ENCODE measurements at regions not wholly inside any gene's neighbourhood (a gene's known extent, or its start where the extent isn't known, plus 50 kb on each side); places are given as distances from the start of the nearest gene placed in this dataset.

- no peak for DNase-seq (ENCODE audit: low read depth)
These were observed 232.3 kb upstream of the CIBAR2 start for GRCh38 chr16:85344502-85345128.

- no peak for DNase-seq (ENCODE audit: low read depth)
These were observed 232.9 kb upstream of the CIBAR2 start for GRCh38 chr16:85345129-85345639.

- DNase-seq (ENCODE audit: low read depth): no peak
These were observed 234.3 kb upstream of the CIBAR2 start for GRCh38 chr16:85346404-85347212.

GRCh38 chr16:85347213-85347591, 234.9 kb upstream of the CIBAR2 start:
- DNase-seq (ENCODE audit: low read depth): no peak

- DNase-seq (ENCODE audit: low read depth): no peak
These were observed 236.0 kb upstream of the CIBAR2 start for GRCh38 chr16:85348065-85348840.

GRCh38 chr16:85348911-85349334, 236.7 kb upstream of the CIBAR2 start:
- DNase-seq (ENCODE audit: low read depth): no peak

- DNase-seq (ENCODE audit: low read depth): no peak
These were observed 237.3 kb upstream of the CIBAR2 start for GRCh38 chr16:85349365-85350145.

- DNase-seq (ENCODE audit: low read depth): no peak
These were observed 238.0 kb upstream of the CIBAR2 start for GRCh38 chr16:85350146-85350728.

- no peak for DNase-seq (ENCODE audit: low read depth)
These were observed 238.7 kb upstream of the CIBAR2 start for GRCh38 chr16:85350973-85351372.

GRCh38 chr16:85353013-85353412, 240.7 kb upstream of the CIBAR2 start:
- no peak for DNase-seq (ENCODE audit: low read depth)

GRCh38 chr16:85353839-85354685, 241.8 kb upstream of the CIBAR2 start:
- DNase-seq (ENCODE audit: low read depth): no peak

- no peak for DNase-seq (ENCODE audit: low read depth)
These were observed 242.6 kb upstream of the CIBAR2 start for GRCh38 chr16:85354686-85355514.

GRCh38 chr16:85355515-85355837, 243.2 kb upstream of the CIBAR2 start:
- no peak for DNase-seq (ENCODE audit: low read depth)

GRCh38 chr16:85356157-85356556, 243.9 kb upstream of the CIBAR2 start:
- DNase-seq (ENCODE audit: low read depth): no peak

- no peak for DNase-seq (ENCODE audit: low read depth)
These were observed 245.1 kb upstream of the CIBAR2 start for GRCh38 chr16:85357323-85357722.

GRCh38 chr16:85357924-85358505, 245.7 kb upstream of the CIBAR2 start:
- DNase-seq (ENCODE audit: low read depth): no peak

- no peak for DNase-seq (ENCODE audit: low read depth)
These were observed 246.5 kb upstream of the CIBAR2 start for GRCh38 chr16:85358704-85359146.

- no peak for DNase-seq (ENCODE audit: low read depth)
These were observed 247.0 kb upstream of the CIBAR2 start for GRCh38 chr16:85359147-85359822.

Data from stimulated activated CD8-positive, alpha-beta memory T cell treated with anti-CD3 and anti-CD28 coated beads, Interleukin-12 subunit alpha, Interleukin-12 subunit beta, amount 100 ng/mL, for 4 hours (primary cell).